ENCODE measurements at regions not wholly inside any gene's neighbourhood (a gene's known extent, or its start where the extent isn't known, plus 50 kb on each side); places are given as distances from the start of the nearest gene placed in this dataset.

DNA sequence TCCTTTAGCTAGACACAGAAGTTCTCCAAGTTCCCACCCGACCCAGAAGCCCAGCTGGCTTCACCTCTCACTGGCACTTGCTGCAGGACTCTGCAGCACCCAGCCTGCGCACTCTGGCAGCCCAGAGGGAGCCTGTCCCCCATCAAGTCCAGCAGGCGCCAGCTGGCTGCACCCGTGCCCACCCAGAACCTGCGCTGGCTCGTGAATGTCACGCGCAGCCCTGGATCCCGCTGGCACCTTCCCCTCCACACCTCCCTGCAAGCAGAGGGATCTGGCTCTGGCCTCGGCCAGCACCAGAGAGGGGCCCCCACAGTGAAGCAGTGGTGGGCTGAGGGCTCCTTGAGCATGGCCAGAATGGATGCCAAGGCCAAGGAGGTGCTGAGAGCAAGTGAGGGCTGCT lies 187.6 kb upstream of the HAND2 start:
- TF ChIP-seq, protein P1, sequence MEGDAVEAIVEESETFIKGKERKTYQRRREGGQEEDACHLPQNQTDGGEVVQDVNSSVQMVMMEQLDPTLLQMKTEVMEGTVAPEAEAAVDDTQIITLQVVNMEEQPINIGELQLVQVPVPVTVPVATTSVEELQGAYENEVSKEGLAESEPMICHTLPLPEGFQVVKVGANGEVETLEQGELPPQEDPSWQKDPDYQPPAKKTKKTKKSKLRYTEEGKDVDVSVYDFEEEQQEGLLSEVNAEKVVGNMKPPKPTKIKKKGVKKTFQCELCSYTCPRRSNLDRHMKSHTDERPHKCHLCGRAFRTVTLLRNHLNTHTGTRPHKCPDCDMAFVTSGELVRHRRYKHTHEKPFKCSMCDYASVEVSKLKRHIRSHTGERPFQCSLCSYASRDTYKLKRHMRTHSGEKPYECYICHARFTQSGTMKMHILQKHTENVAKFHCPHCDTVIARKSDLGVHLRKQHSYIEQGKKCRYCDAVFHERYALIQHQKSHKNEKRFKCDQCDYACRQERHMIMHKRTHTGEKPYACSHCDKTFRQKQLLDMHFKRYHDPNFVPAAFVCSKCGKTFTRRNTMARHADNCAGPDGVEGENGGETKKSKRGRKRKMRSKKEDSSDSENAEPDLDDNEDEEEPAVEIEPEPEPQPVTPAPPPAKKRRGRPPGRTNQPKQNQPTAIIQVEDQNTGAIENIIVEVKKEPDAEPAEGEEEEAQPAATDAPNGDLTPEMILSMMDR (IDR thresholded peaks at IDR 0.05), result no peak
- Histone ChIP-seq H3K4me1 (no peaks in the 10 kb centered on the region), H3K27me3 (no peaks in the 10 kb centered on the region), H3K4me3 (no peak overlapping the region), H3K36me3 (no peaks in the 10 kb centered on the region), H3K9me3 (peaks cover 0 to 25% of the 10 kb centered on the region in 2 donors), H3K27ac (no peak overlapping the region)
- ATAC-seq (no peak), DNase-seq (peak in 1 of 4 donors; percentile 54)
- intact Hi-C loops (cut with DNase I), result no loop called here

DNA sequence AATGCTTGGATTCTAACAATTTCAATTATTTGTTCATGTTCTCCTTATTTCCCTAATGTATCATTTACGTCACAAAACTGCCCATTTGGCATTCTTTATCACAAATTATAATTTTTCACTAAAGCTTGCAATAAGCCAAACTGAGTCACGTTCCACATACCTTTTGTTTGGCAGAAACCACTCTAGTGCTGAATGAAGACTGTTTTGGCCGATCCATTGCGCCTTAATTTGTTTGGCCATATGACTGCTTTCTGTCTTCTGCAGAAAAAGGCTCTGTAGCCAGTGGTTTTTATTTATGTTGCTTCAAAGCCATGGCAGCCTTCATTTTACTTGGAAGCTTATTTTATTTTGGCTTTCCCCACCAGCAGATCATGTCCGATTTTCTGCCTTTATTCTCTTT lies 184.4 kb upstream of the HAND2 start:
- no peak for DNase-seq
- Histone ChIP-seq H3K9me3 (peaks cover 0 to 25% of the 10 kb centered on the region in 2 donors), H3K4me3 (no peak overlapping the region), H3K36me3 (no peaks in the 10 kb centered on the region), H3K27ac (no peak overlapping the region), H3K27me3 (no peaks in the 10 kb centered on the region), H3K4me1 (no peaks in the 10 kb centered on the region)
- TF ChIP-seq, protein P1 (IDR thresholded peaks at IDR 0.05), result no peak
- ATAC-seq, result no peak
- intact Hi-C loops (cut with DNase I), result no loop called here

DNA sequence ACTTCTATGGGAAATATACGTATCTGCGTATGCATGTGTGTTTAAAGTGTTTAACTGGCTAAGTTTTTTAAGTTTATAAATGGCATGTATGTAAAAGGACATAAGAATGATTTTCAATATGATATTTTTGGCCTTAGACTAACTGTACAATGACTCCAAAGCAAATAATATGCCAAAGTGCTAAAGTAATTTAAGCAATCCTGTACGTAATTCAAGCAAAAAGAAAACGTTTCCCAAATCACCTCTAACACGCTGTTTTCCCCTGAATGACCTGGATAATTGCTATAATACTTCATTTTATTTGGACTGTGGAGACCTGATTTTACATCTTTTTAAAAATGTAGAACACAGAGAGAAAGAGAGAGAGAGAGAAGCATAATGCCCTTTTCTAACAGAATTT lies 183.0 kb upstream of the HAND2 start:
- H3K9me3 ChIP-seq, result peaks cover 0 to 12% of the 10 kb centered on the region in 2 donors
- intact Hi-C loops (cut with DNase I), result no loop called here
- no peak overlapping the region for H3K27ac ChIP-seq
- H3K4me3 ChIP-seq, result no peak overlapping the region
- ATAC-seq (no peak), DNase-seq (no peak)
- H3K27me3 ChIP-seq, result no peaks in the 10 kb centered on the region
- H3K36me3 ChIP-seq, result no peaks in the 10 kb centered on the region
- H3K4me1 ChIP-seq, result no peaks in the 10 kb centered on the region
- TF ChIP-seq, protein P1 (IDR thresholded peaks at IDR 0.05), result no peak

DNA sequence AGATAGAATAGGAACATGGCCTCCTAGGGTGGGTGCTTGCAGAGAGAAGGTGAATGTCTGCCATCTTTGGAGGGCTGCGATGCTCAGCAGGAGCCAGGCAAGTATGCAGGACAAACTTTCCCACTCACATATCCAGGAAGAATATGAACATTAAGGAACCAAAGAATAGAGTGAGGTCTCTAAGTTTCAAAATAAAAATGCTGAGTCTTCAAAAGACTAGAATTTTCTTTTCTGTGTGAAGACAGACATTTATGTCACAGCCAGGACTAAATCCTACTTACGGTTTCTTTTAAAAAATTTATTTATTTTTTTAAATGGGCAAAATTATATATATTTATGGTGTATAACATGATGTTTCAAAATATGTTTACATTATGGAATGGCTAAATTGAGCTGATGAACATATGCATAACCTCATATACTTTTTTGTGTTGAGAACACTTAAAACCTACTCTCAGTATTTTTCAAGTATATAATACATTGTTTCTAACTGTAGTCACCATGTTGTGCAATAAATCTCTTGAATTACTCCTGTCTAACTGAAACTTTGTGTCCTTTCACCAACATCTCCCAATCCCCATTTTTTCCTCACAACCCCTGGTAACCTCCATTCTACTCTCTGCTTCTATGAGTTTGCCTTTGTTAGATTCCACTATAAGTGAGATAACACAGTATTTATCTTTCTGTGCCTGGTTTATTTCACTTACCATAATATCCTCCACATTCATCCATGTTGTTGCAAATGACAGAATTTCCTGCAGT lies 177.8 kb upstream of the HAND2 start:
- no peaks in the 10 kb centered on the region for H3K36me3 ChIP-seq
- no peaks in the 10 kb centered on the region for H3K27me3 ChIP-seq
- no peak overlapping the region for H3K27ac ChIP-seq
- H3K4me3 ChIP-seq, result no peak overlapping the region
- DNase-seq (no peak), ATAC-seq (no peak)
- intact Hi-C loops (cut with DNase I), result no loop called here
- no peaks in the 10 kb centered on the region for H3K4me1 ChIP-seq
- H3K9me3 ChIP-seq, result no peaks in the 10 kb centered on the region
- TF ChIP-seq, protein P1 (IDR thresholded peaks at IDR 0.05), result no peak

DNA sequence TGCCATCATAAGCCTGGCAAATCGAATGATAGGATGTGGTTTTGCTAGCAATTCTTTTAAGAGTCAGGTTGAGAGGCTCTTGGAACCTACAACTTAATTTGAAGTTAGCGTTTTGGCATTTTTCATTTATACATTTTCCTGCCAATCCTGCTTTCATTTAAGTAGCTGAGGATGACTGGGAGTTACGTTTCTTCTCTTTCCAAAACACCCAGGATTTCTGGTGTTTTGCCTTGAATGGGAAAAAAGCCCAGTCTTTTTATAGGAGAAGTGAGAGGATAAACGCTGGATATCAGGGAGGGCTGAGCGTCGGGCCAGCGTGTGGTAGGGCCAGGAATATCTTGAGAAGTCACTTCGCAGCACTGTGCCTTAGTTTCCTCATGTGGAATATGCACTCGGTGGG lies 174.2 kb upstream of the HAND2 start:
- intact Hi-C loops (cut with DNase I), result no loop called here
- H3K27ac ChIP-seq, result no peak overlapping the region

More for the DNA sequence above, 174.2 kb upstream of the HAND2 start:
- no peak for ATAC-seq
- TF ChIP-seq, protein P1 (IDR thresholded peaks at IDR 0.05), result no peak
- H3K9me3 ChIP-seq, result no peaks in the 10 kb centered on the region
- no peaks in the 10 kb centered on the region for H3K4me1 ChIP-seq
- peak in 1 of 4 donors; percentile 3 for DNase-seq
- H3K36me3 ChIP-seq, result no peaks in the 10 kb centered on the region
- H3K4me3 ChIP-seq, result no peak overlapping the region
- H3K27me3 ChIP-seq, result no peaks in the 10 kb centered on the region
